IMR-90 (cell line): ENCODE measurements at regions not wholly inside any gene's neighbourhood (a gene's known extent, or its start where the extent isn't known, plus 50 kb on each side); places are given as distances from the start of the nearest gene placed in this dataset.

ENCODE experiments used
- ATAC-seq: fragments of 200-7000 bp; cut with Tn5 transposase; 2 replicates; pipeline ENCODE4 v1.9.1; 2020; ENCODE audit warnings: low read depth, mild to moderate bottlenecking, moderate library complexity
- BruUV-seq: library from RNA; stranded (reverse); fragments of 400-500 nt; replicated peaks from 2 replicates; lab custom pipeline; 2021; lab: Mats Ljungman, UMichigan
- CTCF ChIA-PET: fragments of 300-600 bp; formaldehyde crosslinking; extraction: SDS; loops from one replicate; lab custom pipeline; 2021; ENCODE audit warnings: antibody characterized with exemption; lab: Yijun Ruan, JAX
- POLR2A ChIA-PET: fragments of 300-600 bp; sonication (Branson Sonifier 250); formaldehyde crosslinking; loops from one replicate; lab custom pipeline; 2022; ENCODE audit warnings: antibody characterized with exemption; ENCODE audit not compliant: unreplicated experiment; lab: Charles Lee
- DNase-seq: peaks from one replicate; pipeline ENCODE4 v3.0.0; 2013
- H2AFZ ChIP-seq: replicated peaks from 2 replicates; pipeline ENCODE3; 2013; ENCODE audit warnings: low read length, mild to moderate bottlenecking; ENCODE audit not compliant: poor library complexity
- H2AK5ac ChIP-seq: 2 replicates; pipeline ENCODE4 v1.6.1; 2013; ENCODE audit warnings: low read depth, low read length, inconsistent platforms
- H2AK9ac ChIP-seq: replicated peaks from 2 replicates; pipeline ENCODE3; 2013; ENCODE audit warnings: mild to moderate bottlenecking, low read depth, low read length, moderate library complexity; ENCODE audit not compliant: poor library complexity
- H2BK120ac ChIP-seq: 2 replicates; pipeline ENCODE4 v1.6.1; 2013; ENCODE audit warnings: low read depth, low read length, inconsistent platforms
- H2BK15ac ChIP-seq: 3 replicates; pipeline ENCODE4 v1.6.1; 2013; ENCODE audit warnings: low read depth, low read length, inconsistent platforms
- H2BK20ac ChIP-seq: 2 replicates; pipeline ENCODE4 v1.6.1; 2013; ENCODE audit warnings: low read depth, mild to moderate bottlenecking, inconsistent platforms, low read length, moderate library complexity
- H2BK5ac ChIP-seq: 2 replicates; pipeline ENCODE4 v1.6.1; 2013; ENCODE audit warnings: mild to moderate bottlenecking, low read depth, low read length, inconsistent platforms; ENCODE audit not compliant: poor library complexity, severe bottlenecking
- H3K14ac ChIP-seq: replicated peaks from 2 replicates; pipeline ENCODE4 v1.6.1; 2013; ENCODE audit warnings: low read depth, low read length, inconsistent platforms
- H3K18ac ChIP-seq: 2 replicates; pipeline ENCODE4 v1.6.1; 2013; ENCODE audit warnings: low read depth, low read length, control low read depth
- H3K23ac ChIP-seq: 2 replicates; pipeline ENCODE4 v1.6.1; 2013; ENCODE audit warnings: low read depth, low read length, inconsistent platforms
- H3K27ac ChIP-seq: 2 replicates; pipeline ENCODE4 v1.5.1; 2013; ENCODE audit warnings: mild to moderate bottlenecking, control low read depth, low read length; ENCODE audit not compliant: insufficient read depth
- H3K27me3 ChIP-seq: 2 replicates; pipeline ENCODE4 v1.6.1; 2013; ENCODE audit warnings: low read length; ENCODE audit not compliant: control insufficient read depth, insufficient read depth
- H3K36me3 ChIP-seq: 2 replicates; pipeline ENCODE4 v1.6.1; 2013; ENCODE audit warnings: low read length, mixed read lengths; ENCODE audit not compliant: control insufficient read depth, insufficient read depth
- H3K4ac ChIP-seq: 2 replicates; pipeline ENCODE4 v1.6.1; 2013; ENCODE audit warnings: low read depth, low read length, inconsistent platforms
- H3K4me1 ChIP-seq: 2 replicates; pipeline ENCODE4 v1.6.1; 2013; ENCODE audit warnings: low read length, mixed read lengths; ENCODE audit not compliant: control insufficient read depth, insufficient read depth
- H3K4me2 ChIP-seq: 2 replicates; pipeline ENCODE4 v1.6.1; 2013; ENCODE audit warnings: low read depth, mild to moderate bottlenecking, control low read depth, low read length, moderate library complexity
- H3K4me3 ChIP-seq: 2 replicates; pipeline ENCODE4 v1.5.1; 2013; ENCODE audit warnings: low read depth, mild to moderate bottlenecking, control low read depth, low read length, moderate library complexity; ENCODE audit not compliant: insufficient read depth
- H3K56ac ChIP-seq: 2 replicates; pipeline ENCODE4 v1.6.1; 2013; ENCODE audit warnings: low read length, inconsistent platforms; ENCODE audit not compliant: insufficient read depth; ENCODE audit errors: extremely low read depth
- H3K79me1 ChIP-seq, 2 experiments: 2 replicates each; pipeline ENCODE4 v1.6.1; 2013; ENCODE audit warnings: low read length in 2 of 2, inconsistent platforms in 1 of 2, low read depth in 1 of 2
- H3K9ac ChIP-seq: 2 replicates; pipeline ENCODE4 v1.6.1; 2013; ENCODE audit warnings: low read depth, low read length, control low read depth
- H3K9me1 ChIP-seq: 2 replicates; pipeline ENCODE4 v1.6.1; 2013; ENCODE audit warnings: low read length, inconsistent platforms; ENCODE audit not compliant: insufficient read depth
- H3K9me3 ChIP-seq: 2 replicates; pipeline ENCODE4 v1.6.1; 2013; ENCODE audit warnings: low read length; ENCODE audit not compliant: control insufficient read depth, insufficient read depth
- H4K20me1 ChIP-seq: 2 replicates; pipeline ENCODE4 v1.6.1; 2013; ENCODE audit warnings: low read length, inconsistent platforms; ENCODE audit not compliant: insufficient read depth
- H4K5ac ChIP-seq: 2 replicates; pipeline ENCODE4 v1.6.1; 2013; ENCODE audit warnings: mild to moderate bottlenecking, low read depth, low read length, control low read depth
- H4K8ac ChIP-seq, 2 experiments: 2 replicates each; pipeline ENCODE4 v1.6.1; 2013; ENCODE audit warnings: low read depth in 2 of 2, low read length in 2 of 2, control low read depth in 1 of 2, inconsistent platforms in 1 of 2
- H4K91ac ChIP-seq: 2 replicates; pipeline ENCODE4 v1.6.1; 2013; ENCODE audit warnings: low read depth, low read length, inconsistent platforms; ENCODE audit not compliant: insufficient read depth
- BHLHE40 ChIP-seq: fragments of 150-350 bp; IDR thresholded peaks from 2 replicates; pipeline ENCODE4 v1.6.1; 2016; ENCODE audit warnings: mild to moderate bottlenecking, low read depth, low read length
- CEBPB ChIP-seq: IDR thresholded peaks from 2 replicates; pipeline ENCODE4 v1.6.1; 2012; ENCODE audit warnings: low read depth, low read length, improper control_type of control experiment
- CHD1 ChIP-seq: IDR thresholded peaks from 2 replicates; pipeline ENCODE4 v1.6.1; 2012; ENCODE audit warnings: low read depth, low read length, improper control_type of control experiment
- CTCF ChIP-seq: conservative IDR thresholded peaks from 2 replicates; pipeline ENCODE4 v1.5.1; 2012; ENCODE audit warnings: mild to moderate bottlenecking, low read depth, low read length, improper control_type of control experiment
- ELK1 ChIP-seq: fragments of 150-350 bp; IDR thresholded peaks from 2 replicates; pipeline ENCODE4 v1.6.1; 2016; ENCODE audit warnings: low read depth, mild to moderate bottlenecking, low read length, moderate library complexity, borderline replicate concordance
- FOS ChIP-seq: fragments of 150-350 bp; IDR thresholded peaks from 2 replicates; pipeline ENCODE4 v1.6.1; 2016; ENCODE audit warnings: low read depth, low read length
- MAFK ChIP-seq: IDR thresholded peaks from 2 replicates; pipeline ENCODE4 v1.6.1; 2012; ENCODE audit warnings: low read depth, low read length, improper control_type of control experiment
- MAZ ChIP-seq: IDR thresholded peaks from 2 replicates; pipeline ENCODE4 v1.6.1; 2012; ENCODE audit warnings: low read depth, mild to moderate bottlenecking, low read length, improper control_type of control experiment, moderate library complexity, borderline replicate concordance
- MXI1 ChIP-seq: IDR thresholded peaks from 2 replicates; pipeline ENCODE4 v1.6.1; 2012; ENCODE audit warnings: low read depth, mild to moderate bottlenecking, low read length, moderate library complexity, borderline replicate concordance
- NFE2L2 ChIP-seq: fragments of 150-350 bp; IDR thresholded peaks from 2 replicates; pipeline ENCODE4 v1.6.1; 2016; ENCODE audit warnings: low read depth, mild to moderate bottlenecking, low read length
- POLR2A ChIP-seq: IDR thresholded peaks from 2 replicates; pipeline ENCODE4 v1.6.1; 2012; ENCODE audit warnings: mild to moderate bottlenecking, low read depth, low read length
- RAD21 ChIP-seq: IDR thresholded peaks from 2 replicates; pipeline ENCODE4 v1.6.1; 2012; ENCODE audit warnings: low read length, improper control_type of control experiment
- RCOR1 ChIP-seq: IDR thresholded peaks from 2 replicates; pipeline ENCODE4 v1.6.1; 2012; ENCODE audit warnings: mild to moderate bottlenecking, low read length, improper control_type of control experiment; ENCODE audit not compliant: insufficient replicate concordance
- USF2 ChIP-seq: fragments of 150-350 bp; IDR thresholded peaks from 2 replicates; pipeline ENCODE4 v1.6.1; 2017; ENCODE audit warnings: mild to moderate bottlenecking, antibody characterized with exemption, low read length, low read depth
- WGBS, 2 experiments: methylation state at CpG; one replicate each; pipeline versions ENCODE4 v1.1.5 to v1.1.7; 2013; ENCODE audit warnings: missing lambda C conversion rate in 2 of 2; ENCODE audit not compliant: insufficient read length in 1 of 2; ENCODE audit errors: extremely low coverage in 2 of 2; 5-methylcytosine and 5-hydroxymethylcytosine counted together
- dilution Hi-C: fragments of 300-500 bp; cut with HindIII; formaldehyde crosslinking; loops from one replicate; pipeline ENCODE4 v1.14.3; 2018; ENCODE audit warnings: low sequenced_read_pairs; ENCODE audit not compliant: unreplicated experiment
- in situ Hi-C: fragments of 300-500 bp; cut with MboI; formaldehyde crosslinking; loops from 3 replicates; pipeline ENCODE4 v1.14.3; 2019; ENCODE audit warnings: low sequenced_read_pairs, inconsistent platforms, mixed read lengths
- intact Hi-C: fragments of 100-400 bp; cut with micrococcal nuclease; formaldehyde crosslinking; loops from 2 replicates; pipeline ENCODE4 v1.10.0; 2022

- H3K23ac ChIP-seq = no peak overlapping the region
- no CpG with 5 or more reads among the region's 8 CpGs for WGBS, 2 experiments
- dilution Hi-C loops = no loop called here
Observed at GRCh38 chr4:57640391-57641100, 530.4 kb upstream of the IGFBP7 start.

More at GRCh38 chr4:57640391-57641100, 530.4 kb upstream of the IGFBP7 start:
- H3K4me1 ChIP-seq = no peaks in the 10 kb centered on the region
- no peaks in the 10 kb centered on the region for H3K36me3 ChIP-seq
- CTCF ChIA-PET = no interaction called here
- H3K27ac ChIP-seq = no peak overlapping the region
- no peak overlapping the region for H3K56ac ChIP-seq
- H2AK5ac ChIP-seq = no peak overlapping the region
- H3K9ac ChIP-seq = no peak overlapping the region
- H2AK9ac ChIP-seq = no peak overlapping the region
- no peaks in the 10 kb centered on the region for H3K27me3 ChIP-seq
- H3K14ac ChIP-seq = no peak overlapping the region
- H4K20me1 ChIP-seq = no peaks in the 10 kb centered on the region
- H2BK120ac ChIP-seq = no peak overlapping the region
- ATAC-seq (no peak), DNase-seq (no peak)
- BruUV-seq = no TSS peak
- H3K9me3 ChIP-seq = no peaks in the 10 kb centered on the region; the same call in 1 of the 2 replicates
- H3K9me1 ChIP-seq = no peaks in the 10 kb centered on the region
- in situ Hi-C loops = no loop called here
- no peak overlapping the region for H2BK5ac ChIP-seq
- no peak overlapping the region for H3K4me3 ChIP-seq
- H2BK15ac ChIP-seq = no peak overlapping the region
- no peak overlapping the region for H4K5ac ChIP-seq
- no peak overlapping the region for H3K4me2 ChIP-seq
- no peaks in the 10 kb centered on the region for H3K79me1 ChIP-seq
- no peak overlapping the region for H2AFZ ChIP-seq
- TF ChIP-seq MAFK (no peak), BHLHE40 (no peak), RAD21 (no peak), MXI1 (no peak), CHD1 (no peak), CTCF (no peak), USF2 (no peak), FOS (no peak), MAZ (no peak), NFE2L2 (no peak), CEBPB (no peak), POLR2A (no peak), ELK1 (no peak), RCOR1 (no peak)
- H4K91ac ChIP-seq = no peak overlapping the region
- H3K4ac ChIP-seq = no peak overlapping the region
- H2BK20ac ChIP-seq = no peak overlapping the region
- no peak overlapping the region for H3K18ac ChIP-seq
- intact Hi-C loops = no loop called here
- no peak overlapping the region for H4K8ac ChIP-seq
- POLR2A ChIA-PET = no interaction called here
